K562 (cell line): ENCODE measurements at regions not wholly inside any gene's neighbourhood (a gene's known extent, or its start where the extent isn't known, plus 50 kb on each side); places are given as distances from the start of the nearest gene placed in this dataset.
A peak's percentile ranks its signal among the peaks of the same experiment; 100 is the strongest.

Source experiments
- ATF6 ChIP-seq: sonication (generic); formaldehyde crosslinking; IDR thresholded peaks from 2 replicates; pipeline ENCODE4 v1.4.0; 2020; ENCODE audit warnings: mild to moderate bottlenecking, missing genetic modification reagents
- CHD2 ChIP-seq: IDR thresholded peaks from 2 replicates; pipeline ENCODE4 v1.6.1; 2011; ENCODE audit warnings: low read depth, low read length
- CHD4 ChIP-seq: fragments of 200-600 bp; sonication (generic); IDR thresholded peaks from 3 replicates; pipeline ENCODE4 v1.6.1; 2012; ENCODE audit warnings: low read depth, mild to moderate bottlenecking, mixed read lengths, low read length, inconsistent platforms; ENCODE audit not compliant: insufficient read depth, insufficient replicate concordance, poor library complexity, severe bottlenecking
- DLX4 ChIP-seq: fragments of 250-450 bp; sonication (Bioruptor Pico); IDR thresholded peaks from 2 replicates; pipeline ENCODE4 v1.6.1; 2021; ENCODE audit warnings: mild to moderate bottlenecking
- DMBX1 ChIP-seq: fragments of 250-450 bp; sonication (Bioruptor Pico); IDR thresholded peaks from 2 replicates; pipeline ENCODE4 v1.8.0; 2022; ENCODE audit warnings: inconsistent platforms, mild to moderate bottlenecking, moderate library complexity, borderline replicate concordance
- E2F1 ChIP-seq: sonication (generic); formaldehyde crosslinking; IDR thresholded peaks from 2 replicates; pipeline ENCODE4 v1.8.1; 2023; ENCODE audit warnings: mild to moderate bottlenecking, missing genetic modification reagents, moderate library complexity
- FOSL1 ChIP-seq: fragments of 200-800 bp; sonication (Bioruptor generic); conservative IDR thresholded peaks from 2 replicates; pipeline ENCODE4 v1.6.1; 2016; ENCODE audit warnings: missing genetic modification characterization, missing compliant biosample characterization
- FOXM1 ChIP-seq, 2 experiments: fragments of 450-650 bp in 1 of 2; sonication (generic) in 1 of 2; formaldehyde crosslinking in 1 of 2; IDR thresholded peaks; 2 replicates each; pipeline versions ENCODE4 v1.6.1 to v1.9.0; 2017 to 2022; ENCODE audit warnings: low read depth in 2 of 2, mild to moderate bottlenecking in 2 of 2, missing genetic modification reagents in 1 of 2, moderate library complexity in 1 of 2
- FUS ChIP-seq: fragments of 200-400 bp; formaldehyde crosslinking; optimal IDR thresholded peaks from 2 replicates; pipeline ENCODE3; 2017; ENCODE audit warnings: low read depth, low read length
- HOXB6 ChIP-seq: fragments of 250-450 bp; sonication (Bioruptor Pico); IDR thresholded peaks from 2 replicates; pipeline ENCODE4 v1.5.1; 2022; ENCODE audit warnings: mild to moderate bottlenecking, borderline replicate concordance
- KLF6 ChIP-seq: fragments of 250-450 bp; sonication (Bioruptor Pico); IDR thresholded peaks from 2 replicates; pipeline ENCODE4 v1.4.0; 2020; ENCODE audit warnings: mild to moderate bottlenecking, moderate library complexity, borderline replicate concordance
- LCOR ChIP-seq: sonication (generic); formaldehyde crosslinking; IDR thresholded peaks from 2 replicates; pipeline ENCODE4 v1.8.0; 2022; ENCODE audit warnings: mild to moderate bottlenecking, missing genetic modification reagents
- MAZ ChIP-seq, 2 experiments: fragments of 450-650 bp in 1 of 2; sonication (generic) in 1 of 2; formaldehyde crosslinking; IDR thresholded peaks in 1 of 2; conservative IDR thresholded peaks in 1 of 2; 2 replicates each; pipeline versions ENCODE4 v1.4.0 to v1.5.0; 2020; ENCODE audit warnings: mild to moderate bottlenecking in 1 of 2, missing genetic modification reagents in 1 of 2
- NFXL1 ChIP-seq: fragments of 450-650 bp; formaldehyde crosslinking; IDR thresholded peaks from 2 replicates; pipeline ENCODE4 v1.4.0; 2021; ENCODE audit warnings: mild to moderate bottlenecking
- PHB ChIP-seq: fragments of 250-450 bp; sonication (Bioruptor Pico); IDR thresholded peaks from 2 replicates; pipeline ENCODE4 v1.5.0; 2021
- PURB ChIP-seq: sonication (generic); formaldehyde crosslinking; IDR thresholded peaks from 2 replicates; pipeline ENCODE4 v1.9.0; 2021; ENCODE audit warnings: low read depth, mild to moderate bottlenecking, missing genetic modification reagents
- RBM39 ChIP-seq: fragments of 200-400 bp; formaldehyde crosslinking; optimal IDR thresholded peaks from 2 replicates; pipeline ENCODE3; 2018; ENCODE audit warnings: low read depth, low read length
- RNF2 ChIP-seq: sonication (generic); IDR thresholded peaks from 2 replicates; pipeline ENCODE4 v1.6.1; 2016
- SAP30 ChIP-seq: fragments of 200-600 bp; sonication (generic); IDR thresholded peaks from 2 replicates; pipeline ENCODE4 v1.6.1; 2012; ENCODE audit warnings: borderline replicate concordance, low read depth, mild to moderate bottlenecking, moderate library complexity, low read length, control low read depth, inconsistent platforms; ENCODE audit not compliant: insufficient read depth, poor library complexity, severe bottlenecking
- TCF3 ChIP-seq: sonication (generic); formaldehyde crosslinking; IDR thresholded peaks from 2 replicates; pipeline ENCODE4 v1.4.0; 2020; ENCODE audit warnings: mild to moderate bottlenecking, missing genetic modification reagents
- ZBED1 ChIP-seq: IDR thresholded peaks from 2 replicates; pipeline ENCODE4 v1.6.1; 2014
- ZC3H11A ChIP-seq: IDR thresholded peaks from 2 replicates; pipeline ENCODE4 v1.6.1; 2012; ENCODE audit warnings: low read depth, low read length, improper control_type of control experiment
- ZNF175 ChIP-seq: fragments of 200-800 bp; sonication (Bioruptor generic); IDR thresholded peaks from 2 replicates; pipeline ENCODE4 v1.6.1; 2016; ENCODE audit warnings: low read depth, mild to moderate bottlenecking, missing genetic modification characterization, missing compliant biosample characterization
- ZNF444 ChIP-seq: fragments of 250-450 bp; sonication (Bioruptor Pico); IDR thresholded peaks from 2 replicates; pipeline ENCODE4 v1.4.0; 2020; ENCODE audit warnings: mild to moderate bottlenecking, moderate library complexity
- ZNF507 ChIP-seq: conservative IDR thresholded peaks from 2 replicates; pipeline ENCODE4 v1.6.1; 2017; ENCODE audit warnings: missing genetic modification characterization, missing compliant biosample characterization
- ZNF551 ChIP-seq: fragments of 250-450 bp; sonication (Bioruptor Pico); IDR thresholded peaks from 2 replicates; pipeline ENCODE4 v1.5.0; 2021; ENCODE audit warnings: mild to moderate bottlenecking, moderate library complexity

GRCh38 chr16:85535352-85536072 is 77.6 kb upstream of the GSE1 start (continued):
- peak; percentile 81 for TF ChIP-seq CHD4
- TF ChIP-seq HOXB6 (CRISPR knock-in tag) = no peak; the same call in 1 of the 2 replicates
- TF ChIP-seq E2F1 (CRISPR knock-in tag) = 0 out of 2 replicates have a peak, but pooled peaks have one; percentile 68
- TF ChIP-seq DLX4 (CRISPR knock-in tag) = no peak
- no peak for TF ChIP-seq ZNF507 (tag)
- peak; percentile 95 for TF ChIP-seq LCOR (CRISPR knock-in tag)
- peak; percentile 92 for TF ChIP-seq ZBED1
- TF ChIP-seq DMBX1 (CRISPR knock-in tag) = peak; percentile 97
- peak; percentile 99 for TF ChIP-seq TCF3 (CRISPR knock-in tag)
- no peak for TF ChIP-seq SAP30
- no peak for TF ChIP-seq FUS
- TF ChIP-seq ZC3H11A = no peak; the same call in 1 of the 2 replicates
- TF ChIP-seq NFXL1 (CRISPR knock-in tag) = peak; percentile 74
- TF ChIP-seq ZNF175 (CRISPR knock-in tag) = peak; percentile 96
- TF ChIP-seq KLF6 (CRISPR knock-in tag) = peak; percentile 62; the same call in 1 of the 2 replicates
- no peak for TF ChIP-seq PHB (CRISPR knock-in tag)
- TF ChIP-seq RNF2 = peak; percentile 100
- peak; percentile 87 for TF ChIP-seq FOSL1 (tag)
- TF ChIP-seq PURB (CRISPR knock-in tag) = no peak
- TF ChIP-seq MAZ (CRISPR knock-in tag; conservative IDR thresholded peaks at IDR 0.05 in 1 of 2, IDR thresholded peaks at IDR 0.05 in 1 of 2) = peak; percentile 92 to 94
- TF ChIP-seq ATF6 (CRISPR knock-in tag) = peak; percentile 30; the same call in 1 of the 2 replicates
- peak; percentile 97 for TF ChIP-seq FOXM1 (IDR thresholded peaks at IDR 0.05; ENCODE audit: low read depth)
- no peak for TF ChIP-seq FOXM1 (CRISPR knock-in tag; IDR thresholded peaks at IDR 0.05; ENCODE audit: low read depth)
- TF ChIP-seq ZNF551 = no peak
- peak; percentile 49; the same call in 1 of the 2 replicates for TF ChIP-seq ZNF444
- no peak for TF ChIP-seq CHD2
- peak; percentile 60 for TF ChIP-seq RBM39
